PC-9 (cell line): ENCODE measurements at regions not wholly inside any gene's neighbourhood (a gene's known extent, or its start where the extent isn't known, plus 50 kb on each side); places are given as distances from the start of the nearest gene placed in this dataset.

Experiments used
- EZH2 ChIP-seq: fragments of 200-600 bp; sonication (generic); IDR thresholded peaks from 2 replicates; pipeline ENCODE4 v1.8.0; 2017; ENCODE audit warnings: antibody characterized with exemption, low read depth
- TF ChIP-seq, protein P1 (sequence below): fragments of 200-600 bp; sonication (generic); conservative IDR thresholded peaks from 2 replicates; pipeline ENCODE4 v1.6.1; 2017; ENCODE audit warnings: mixed run types, antibody characterized with exemption, mild to moderate bottlenecking, moderate library complexity

DNA sequence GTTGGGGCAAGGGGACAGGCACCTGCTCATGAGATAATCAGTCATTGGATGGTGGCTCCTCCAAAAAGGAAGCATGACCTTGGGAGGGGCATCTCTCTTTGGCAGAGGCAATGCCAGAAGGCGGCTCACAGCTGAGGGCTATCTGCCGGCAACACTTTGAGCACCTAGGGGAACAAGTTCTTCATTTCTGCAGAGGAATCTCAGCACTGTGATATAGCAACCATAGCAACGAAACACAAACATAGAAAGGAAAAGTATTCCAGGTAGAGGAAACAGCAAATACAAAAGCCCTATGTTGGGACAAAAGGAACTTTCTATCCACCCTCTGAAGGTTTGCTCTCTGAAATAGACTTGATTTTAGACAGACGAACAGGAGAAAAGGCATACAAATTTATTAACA, 89.1 kb upstream of the NEDD4L start:
- TF ChIP-seq, protein P1, sequence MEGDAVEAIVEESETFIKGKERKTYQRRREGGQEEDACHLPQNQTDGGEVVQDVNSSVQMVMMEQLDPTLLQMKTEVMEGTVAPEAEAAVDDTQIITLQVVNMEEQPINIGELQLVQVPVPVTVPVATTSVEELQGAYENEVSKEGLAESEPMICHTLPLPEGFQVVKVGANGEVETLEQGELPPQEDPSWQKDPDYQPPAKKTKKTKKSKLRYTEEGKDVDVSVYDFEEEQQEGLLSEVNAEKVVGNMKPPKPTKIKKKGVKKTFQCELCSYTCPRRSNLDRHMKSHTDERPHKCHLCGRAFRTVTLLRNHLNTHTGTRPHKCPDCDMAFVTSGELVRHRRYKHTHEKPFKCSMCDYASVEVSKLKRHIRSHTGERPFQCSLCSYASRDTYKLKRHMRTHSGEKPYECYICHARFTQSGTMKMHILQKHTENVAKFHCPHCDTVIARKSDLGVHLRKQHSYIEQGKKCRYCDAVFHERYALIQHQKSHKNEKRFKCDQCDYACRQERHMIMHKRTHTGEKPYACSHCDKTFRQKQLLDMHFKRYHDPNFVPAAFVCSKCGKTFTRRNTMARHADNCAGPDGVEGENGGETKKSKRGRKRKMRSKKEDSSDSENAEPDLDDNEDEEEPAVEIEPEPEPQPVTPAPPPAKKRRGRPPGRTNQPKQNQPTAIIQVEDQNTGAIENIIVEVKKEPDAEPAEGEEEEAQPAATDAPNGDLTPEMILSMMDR: no peak
- no peak for TF ChIP-seq EZH2
